ENCODE measurements at regions not wholly inside any gene's neighbourhood (a gene's known extent, or its start where the extent isn't known, plus 50 kb on each side); places are given as distances from the start of the nearest gene placed in this dataset.

DNA sequence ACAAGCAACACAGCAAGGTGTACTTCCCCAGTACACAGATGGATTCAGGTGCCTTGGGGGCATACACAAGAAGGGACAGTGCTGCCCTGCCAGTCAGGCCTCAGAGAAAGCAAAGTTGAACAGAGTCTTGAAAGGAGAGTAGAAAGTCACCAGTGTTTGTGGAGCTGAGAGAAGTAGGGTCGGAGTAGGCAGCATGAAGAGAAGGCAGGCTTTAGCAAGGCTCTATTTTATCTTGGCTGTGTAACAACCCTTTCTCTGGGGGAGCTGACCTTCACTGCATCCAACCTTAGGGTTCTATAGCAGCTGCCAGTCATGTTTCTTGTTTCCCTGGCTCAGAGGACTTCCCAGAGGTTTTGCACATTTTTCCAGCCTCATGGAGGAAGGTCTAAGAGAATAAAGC, 77.4 kb upstream of the BLID start:
- no peak for DNase-seq

DNA sequence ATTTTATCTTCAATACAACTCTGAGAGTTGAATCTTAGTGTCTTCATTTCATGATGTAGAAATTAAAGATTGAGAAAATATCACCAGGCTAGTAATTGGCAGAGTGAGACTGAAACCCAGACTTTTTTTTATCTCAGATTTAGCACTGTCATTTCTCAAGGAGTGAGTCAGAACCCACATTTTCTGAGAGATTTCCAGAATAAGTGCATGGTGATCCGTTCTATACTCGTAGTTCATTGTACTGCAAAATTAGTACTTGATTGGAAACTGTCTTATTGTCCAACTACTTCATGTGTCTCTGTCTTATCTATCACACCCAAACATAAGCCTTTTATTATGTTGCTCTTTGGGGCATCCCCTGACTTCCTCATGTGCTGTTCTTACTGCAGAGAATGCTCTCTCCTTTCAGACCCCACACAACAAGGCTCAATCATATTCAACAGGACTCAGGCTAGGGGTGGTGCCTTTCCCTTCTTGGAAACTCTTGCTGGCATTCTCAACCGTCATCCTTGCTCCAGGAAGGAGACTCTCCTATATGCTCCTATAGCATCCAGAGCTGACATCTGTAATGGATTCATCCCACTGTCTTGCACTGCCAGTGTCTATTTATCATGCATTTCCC, 76.7 kb upstream of the BLID start:
- no peak for DNase-seq

DNA sequence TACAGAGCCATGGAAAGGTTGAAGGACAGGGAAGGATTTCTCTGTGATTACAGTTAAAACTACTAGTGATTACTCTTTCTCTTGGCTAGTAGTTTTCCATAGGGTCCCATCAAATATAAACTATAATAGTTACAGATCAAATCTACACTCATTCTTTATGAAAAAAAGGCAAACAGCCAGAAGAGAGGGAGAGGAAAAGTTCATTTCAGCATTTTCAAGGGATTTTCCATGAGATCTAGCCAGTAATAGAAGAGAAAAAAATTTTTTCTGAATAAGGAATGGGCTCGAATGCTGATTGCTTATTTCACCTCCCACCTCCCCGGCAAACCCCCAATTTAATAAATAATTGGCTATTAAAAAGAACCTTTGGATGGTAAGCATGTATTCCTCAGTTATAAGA, 74.8 kb upstream of the BLID start:
- no peak for DNase-seq

DNA sequence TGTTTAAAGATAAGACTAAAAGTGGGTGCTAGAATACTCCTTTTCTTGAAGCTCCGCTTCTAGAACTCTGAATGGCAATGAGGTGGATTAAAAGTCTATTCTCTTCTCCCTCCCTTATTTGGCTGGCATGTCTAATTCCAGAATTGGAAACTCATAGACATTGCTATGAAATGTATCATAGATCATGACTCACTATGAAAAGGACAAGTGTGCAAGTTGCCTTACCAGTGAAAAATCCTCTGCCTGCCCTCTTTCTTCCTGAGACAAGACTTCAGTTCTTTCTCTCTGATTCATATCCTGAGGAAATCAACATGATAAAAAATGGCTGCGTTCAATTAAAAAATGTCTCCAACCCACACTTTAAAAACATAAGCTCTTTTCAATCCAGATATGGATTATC, 73.2 kb upstream of the BLID start:
- DNase-seq: no peak

DNA sequence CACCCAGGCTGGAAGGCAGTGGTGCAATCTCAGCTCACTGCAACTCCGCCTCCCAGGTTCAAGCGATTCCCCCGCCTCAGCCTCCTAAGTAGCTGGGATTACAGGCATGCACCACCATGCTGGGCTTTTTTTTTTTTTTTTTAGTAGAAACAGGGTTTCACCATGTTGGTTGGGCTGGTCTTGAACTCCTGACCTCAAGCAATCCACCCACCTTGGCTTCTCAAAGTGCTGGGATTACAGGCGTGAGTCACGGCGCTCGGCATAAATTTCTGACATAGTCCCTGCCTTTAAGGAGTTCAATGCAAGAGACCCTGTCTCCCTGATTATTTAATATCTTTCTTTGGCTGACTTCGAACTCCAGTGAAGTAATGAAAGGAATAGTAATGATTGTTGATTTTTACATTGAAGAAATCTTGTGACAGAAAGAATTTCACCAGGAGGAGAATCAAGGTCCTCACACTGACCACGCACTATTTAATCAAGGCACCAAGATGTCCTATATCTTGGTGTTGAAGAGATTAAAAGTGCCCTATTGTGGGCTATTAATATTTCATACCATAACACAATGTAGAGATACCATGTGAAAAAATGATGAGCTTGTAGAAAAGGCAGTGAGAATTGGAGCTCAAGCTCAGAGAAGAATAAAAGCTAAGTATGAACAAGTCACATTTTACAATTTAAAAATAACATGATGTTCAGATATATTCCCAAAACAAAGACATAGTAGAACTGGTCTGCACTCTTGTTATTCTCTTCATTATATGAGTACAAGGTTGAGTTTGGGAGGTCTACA, 71.6 kb upstream of the BLID start:
- DNase-seq: no peak

DNA sequence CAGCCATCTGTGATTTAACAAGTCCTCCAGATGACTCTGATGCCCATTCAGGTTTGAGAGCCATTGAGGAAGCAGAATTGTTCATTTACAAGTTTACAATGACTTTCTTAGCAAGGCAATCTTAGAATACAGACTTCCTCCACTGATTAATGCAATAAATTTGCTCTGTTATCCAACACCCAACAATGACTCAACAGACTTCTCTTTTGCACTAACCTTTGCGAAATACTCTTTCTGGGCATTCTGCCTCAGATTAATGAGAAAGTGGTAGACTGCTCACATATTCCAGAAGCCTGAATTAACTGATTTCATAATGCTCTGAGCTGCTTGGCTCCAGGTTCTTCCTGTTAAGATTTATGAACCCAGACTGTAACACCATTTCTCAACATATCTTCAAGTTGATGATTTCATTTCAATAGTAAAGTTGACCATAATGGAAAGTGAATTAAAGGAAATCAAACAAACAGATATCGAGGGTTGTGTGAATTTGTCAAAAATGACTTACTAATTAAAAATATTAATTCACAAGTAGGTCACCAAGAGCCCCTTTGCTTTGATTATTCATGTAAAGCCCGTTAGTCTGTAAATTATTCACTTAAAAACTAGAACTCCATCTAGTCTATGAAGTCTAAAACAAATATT, 70.5 kb upstream of the BLID start:
- DNase-seq: no peak

DNA sequence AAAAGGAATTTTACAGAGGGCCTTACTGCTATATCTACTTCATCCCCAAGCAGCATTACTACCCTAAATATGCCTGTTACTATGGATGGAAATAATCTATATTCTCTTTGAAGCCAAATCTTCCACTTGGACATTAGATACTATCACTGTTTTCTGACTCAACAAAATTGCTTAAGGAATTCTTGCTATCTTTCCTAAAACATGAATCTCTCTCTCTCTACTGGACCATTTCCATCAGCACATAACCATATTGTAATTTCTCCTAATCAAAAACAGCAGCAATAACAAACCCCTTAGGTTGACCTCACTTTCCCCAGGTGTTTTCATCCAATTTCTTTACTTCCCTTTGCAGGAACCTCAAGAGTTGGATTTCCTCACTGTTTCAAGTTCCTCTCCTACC, 67.9 kb upstream of the BLID start:
- DNase-seq: no peak

DNA sequence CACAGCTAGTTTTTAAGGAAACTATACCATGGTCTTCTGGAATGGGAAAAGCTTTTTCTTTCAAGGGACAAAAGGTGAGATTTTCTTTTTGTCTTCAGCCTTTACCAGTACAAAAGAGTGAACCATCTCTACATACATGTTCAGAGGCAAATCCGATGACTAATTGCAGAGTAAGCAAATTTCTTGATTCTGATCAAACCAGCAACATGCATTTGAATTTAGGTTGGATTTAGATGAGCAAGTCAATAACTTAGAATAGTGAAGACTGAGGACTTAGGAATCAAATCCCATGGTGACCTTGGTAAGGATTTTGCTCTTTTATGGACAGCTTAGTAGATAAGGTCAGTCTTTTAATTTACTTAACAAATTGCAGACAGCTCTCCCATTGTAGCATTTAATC, 65.9 kb upstream of the BLID start:
- DNase-seq: no peak

DNA sequence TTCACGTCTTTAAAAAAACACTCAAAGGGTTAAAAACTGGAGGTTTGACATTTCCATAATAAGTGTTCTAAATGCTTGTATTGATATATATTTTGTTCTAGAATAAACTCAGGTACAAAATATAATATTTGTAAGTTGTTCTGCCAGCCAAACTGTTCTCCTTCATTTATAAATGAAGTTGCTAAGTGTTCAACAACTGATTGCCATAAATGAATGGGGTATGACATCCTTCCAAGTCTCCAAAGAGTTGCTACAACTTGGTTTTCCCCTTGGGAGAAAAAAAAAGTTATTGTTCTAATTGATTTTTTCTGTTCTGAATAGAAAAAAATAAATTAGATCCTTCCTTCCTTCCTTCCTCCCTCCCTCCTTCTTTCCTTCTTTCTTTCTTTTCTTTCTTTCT, 65.4 kb upstream of the BLID start:
- DNase-seq: no peak

DNA sequence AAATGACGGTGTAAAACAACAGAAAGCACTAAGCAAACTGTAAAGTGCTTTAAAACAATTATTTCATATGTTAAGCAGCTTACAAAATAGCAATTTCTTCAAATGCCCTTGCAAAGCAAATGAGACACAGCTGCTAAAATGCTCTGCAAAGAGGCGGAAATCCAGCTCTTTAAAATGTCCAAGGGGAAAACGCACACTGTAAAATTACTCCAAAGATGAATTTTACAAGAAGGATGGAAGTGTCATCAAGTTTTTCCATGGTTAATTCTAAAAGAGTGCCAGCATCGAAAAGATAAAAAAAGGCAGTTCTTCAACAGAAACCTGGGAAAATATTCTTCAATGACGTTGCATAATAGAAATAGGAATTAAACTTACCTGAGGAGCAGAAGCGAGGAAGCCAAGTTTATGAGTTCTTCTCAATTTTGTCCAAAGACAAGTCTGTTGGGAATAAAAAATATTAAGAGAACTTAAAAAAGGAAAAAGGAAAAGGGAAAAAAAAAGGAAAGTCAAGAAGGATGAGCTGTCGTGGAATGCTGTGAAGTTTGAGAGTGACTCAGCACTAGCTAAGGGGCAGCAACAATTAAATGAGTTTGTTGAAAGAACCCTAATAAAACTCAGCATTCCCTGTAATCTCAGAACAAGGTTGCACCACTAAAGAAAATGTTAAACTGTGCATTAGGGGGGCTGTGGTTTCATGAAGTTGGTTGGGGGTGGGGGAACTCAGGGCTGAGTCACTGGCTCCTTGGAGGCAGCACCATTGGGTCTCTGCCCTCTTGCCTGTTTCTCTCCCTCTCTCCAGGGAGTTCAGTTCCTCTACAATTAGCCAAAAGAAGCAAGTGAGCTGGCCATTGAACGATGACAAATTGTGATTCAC, 64.2 kb upstream of the BLID start:
- no peak for DNase-seq

DNA sequence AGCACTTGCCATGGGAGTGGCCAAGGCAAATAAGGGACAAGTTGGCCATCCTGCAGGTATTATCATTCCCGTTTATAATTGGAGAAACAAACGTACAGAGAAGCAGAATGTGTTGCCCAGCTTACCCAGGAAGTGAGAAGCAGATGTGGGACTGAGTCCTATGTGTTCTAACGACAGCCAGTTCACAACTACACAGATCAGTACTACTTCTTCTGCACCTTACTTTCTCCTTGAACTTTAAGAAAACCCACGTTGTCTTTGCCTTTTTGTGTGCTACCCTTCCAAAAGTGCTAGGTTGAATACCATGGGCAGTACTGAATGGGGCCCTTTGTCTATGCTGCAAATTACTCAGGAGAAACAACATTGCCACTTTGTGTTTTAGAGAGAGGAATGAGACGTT, 62.8 kb upstream of the BLID start:
- DNase-seq: no peak

DNA sequence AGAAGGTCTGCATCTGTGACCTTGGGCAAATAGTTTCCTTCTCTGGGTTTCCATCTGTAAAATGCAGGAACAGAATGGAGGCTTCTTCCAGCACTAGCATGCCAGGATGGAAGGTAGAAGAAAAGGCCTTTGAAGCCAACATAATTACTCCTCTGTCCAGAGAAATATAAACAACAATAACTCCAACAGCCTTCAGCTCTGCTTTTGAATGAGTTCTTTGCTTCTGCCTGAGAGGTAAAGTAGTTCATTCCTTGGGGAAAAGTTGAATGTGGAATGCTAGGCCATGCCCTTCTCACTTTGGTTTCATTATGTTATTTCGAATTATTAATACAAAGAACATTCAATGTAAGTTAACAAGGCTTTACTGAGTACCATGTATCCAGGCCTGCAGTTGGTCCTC, 61.2 kb upstream of the BLID start:
- DNase-seq: no peak

DNA sequence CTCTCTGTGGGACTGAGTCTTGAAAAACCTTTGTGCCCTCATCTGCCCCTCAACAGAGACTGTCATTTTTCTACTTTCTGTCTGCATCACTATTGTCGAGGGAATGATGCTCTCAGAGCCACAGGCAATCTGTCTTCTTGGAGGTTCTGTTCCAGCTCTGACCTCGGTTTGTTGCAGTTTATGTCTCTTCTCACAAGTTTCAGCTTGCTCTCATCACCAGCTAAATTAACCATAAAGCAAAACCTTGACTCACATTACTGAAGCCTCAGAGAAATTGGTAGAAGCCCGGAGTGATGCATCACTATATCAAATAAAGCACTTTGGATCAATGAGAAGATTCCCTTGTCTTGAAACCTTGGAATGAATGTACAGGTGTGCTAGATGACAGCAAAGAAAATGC, 60.6 kb upstream of the BLID start:
- no peak for DNase-seq

DNA sequence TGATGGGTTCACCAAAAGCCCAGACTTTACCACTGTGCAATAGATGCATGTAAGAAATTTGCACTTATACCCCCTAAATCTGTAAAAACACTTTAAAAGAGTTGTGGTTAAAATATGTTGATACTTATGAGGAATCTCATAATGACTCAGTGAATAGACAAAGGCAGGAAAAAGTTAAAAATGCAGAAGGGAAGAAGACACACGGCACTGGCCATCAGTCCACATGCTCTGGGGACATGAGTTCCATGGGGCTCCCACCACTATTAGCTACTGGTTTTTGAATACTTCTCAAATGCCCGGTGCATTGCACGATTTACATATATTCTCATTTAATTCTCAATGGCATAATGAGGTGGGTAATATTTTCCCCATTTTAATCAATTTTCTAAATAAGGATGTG, 59.3 kb upstream of the BLID start:
- no peak for DNase-seq

DNA sequence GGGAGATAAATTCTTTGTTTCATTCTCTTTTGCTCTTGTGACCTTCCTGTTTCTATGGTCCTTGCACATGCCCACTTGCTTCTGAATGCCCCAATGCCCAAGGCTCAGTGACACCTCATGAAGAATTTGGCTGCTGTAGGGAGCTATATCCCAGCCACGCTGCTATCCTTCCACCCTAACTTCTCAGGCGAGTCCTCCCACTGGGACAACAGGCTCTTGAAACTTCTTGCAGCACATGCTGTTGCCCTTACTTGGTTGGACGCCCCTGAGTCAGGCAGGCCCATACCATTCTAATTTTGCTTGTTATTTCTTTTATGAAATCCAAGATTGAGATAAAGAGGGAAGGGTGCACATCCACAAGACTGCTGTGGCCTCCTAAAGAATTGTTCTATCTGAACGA, 57.6 kb upstream of the BLID start:
- no peak for DNase-seq

DNA sequence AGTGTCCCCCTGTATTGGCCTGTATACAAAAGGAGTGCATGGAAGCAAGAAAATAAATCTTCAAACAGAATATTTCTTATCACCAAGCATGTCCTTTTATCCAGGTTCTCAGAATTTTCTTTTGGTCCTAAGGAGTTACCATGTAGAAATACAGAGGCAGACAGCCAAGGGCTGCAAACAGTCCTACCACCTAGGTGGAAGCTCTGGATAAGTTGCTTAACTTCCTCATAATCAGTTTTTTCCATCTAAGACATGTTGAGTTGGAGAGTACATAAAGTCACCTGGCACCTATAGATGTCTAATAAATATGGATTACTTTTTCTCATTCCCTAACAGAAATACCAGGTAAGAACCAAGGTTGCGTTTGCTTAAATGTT, 57.0 kb upstream of the BLID start:
- DNase-seq: no peak

DNA sequence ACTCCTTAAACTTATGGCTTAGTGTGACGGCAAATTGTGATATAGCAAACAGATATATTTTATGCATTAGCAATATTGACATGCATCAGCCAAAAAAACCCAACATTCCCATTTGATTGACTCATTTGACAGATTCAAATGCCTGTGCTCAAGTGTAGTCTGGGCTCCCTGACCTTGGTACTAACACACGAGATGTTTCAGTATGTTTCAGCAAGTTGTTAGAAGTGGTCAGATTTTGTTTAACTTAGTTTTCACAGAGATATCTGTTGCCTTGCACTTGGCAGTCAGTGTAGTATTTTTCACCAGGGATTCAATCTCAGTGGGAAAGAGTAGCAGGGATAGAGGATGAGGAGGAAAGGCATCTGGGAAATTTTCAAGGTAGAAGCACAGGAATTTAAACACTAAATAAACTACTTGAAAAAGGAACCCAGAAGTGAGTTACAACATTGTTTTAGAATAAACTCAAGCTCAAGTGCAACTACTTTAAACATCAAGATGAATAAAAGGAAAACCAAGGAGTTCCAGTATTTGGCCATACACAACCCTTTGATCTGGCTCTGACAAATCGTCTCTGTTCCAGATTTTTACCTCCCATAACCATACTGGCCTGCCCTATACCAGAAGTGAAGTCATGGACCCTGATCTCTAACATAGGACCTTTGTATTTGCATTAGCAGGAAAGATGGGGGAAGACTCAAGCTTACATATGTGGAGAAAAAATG, 56.5 kb upstream of the BLID start:
- no peak for DNase-seq

DNA sequence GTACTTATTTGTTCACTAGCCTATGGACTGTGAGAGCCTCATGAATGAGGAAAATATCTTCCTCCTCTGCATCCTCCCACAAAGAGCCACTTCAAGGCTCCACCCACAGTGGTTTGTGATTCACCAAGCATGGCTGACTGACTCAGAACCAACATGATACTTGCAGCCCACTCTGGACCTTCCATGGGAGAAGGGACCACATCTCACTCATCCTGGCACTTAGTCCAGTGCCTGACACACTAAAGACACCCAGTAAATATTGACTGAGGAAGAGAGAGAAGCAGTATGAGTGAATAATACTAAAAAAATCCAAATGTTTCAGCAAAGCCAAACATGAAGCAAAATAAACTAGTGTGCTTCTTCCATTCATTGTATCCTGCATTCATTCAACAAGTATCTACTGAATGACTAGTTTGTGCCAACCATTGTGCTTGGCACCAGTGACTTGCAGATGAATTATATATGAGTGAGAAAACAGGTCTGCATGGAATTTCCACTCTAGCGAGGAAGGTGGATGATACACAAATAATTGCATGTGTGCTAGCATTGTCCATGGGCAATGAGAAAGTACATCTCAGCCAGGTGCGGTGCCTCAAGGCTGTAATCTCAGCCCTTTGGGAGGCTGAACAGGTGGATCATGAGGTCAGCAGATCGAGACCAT, 54.9 kb upstream of the BLID start:
- DNase-seq: no peak

DNA sequence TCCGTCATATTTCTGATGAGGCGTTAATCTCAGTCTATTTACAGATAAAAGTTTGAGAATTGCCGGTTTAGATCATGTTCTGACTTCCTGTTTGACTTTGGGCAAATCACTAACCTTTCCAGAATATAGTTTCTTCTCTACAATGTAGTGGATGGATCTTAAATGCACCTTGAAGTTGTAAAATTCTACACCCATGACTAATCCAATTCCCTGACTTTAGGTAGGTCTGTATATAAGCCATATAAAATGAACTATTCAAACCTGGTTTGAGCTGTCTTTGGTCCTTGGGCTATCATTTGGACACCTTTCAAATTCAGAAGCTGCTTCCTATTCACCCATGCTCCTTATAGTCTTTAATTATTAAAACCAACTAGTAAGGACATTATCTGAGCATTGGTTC, 52.2 kb upstream of the BLID start:
- no peak for DNase-seq

DNA sequence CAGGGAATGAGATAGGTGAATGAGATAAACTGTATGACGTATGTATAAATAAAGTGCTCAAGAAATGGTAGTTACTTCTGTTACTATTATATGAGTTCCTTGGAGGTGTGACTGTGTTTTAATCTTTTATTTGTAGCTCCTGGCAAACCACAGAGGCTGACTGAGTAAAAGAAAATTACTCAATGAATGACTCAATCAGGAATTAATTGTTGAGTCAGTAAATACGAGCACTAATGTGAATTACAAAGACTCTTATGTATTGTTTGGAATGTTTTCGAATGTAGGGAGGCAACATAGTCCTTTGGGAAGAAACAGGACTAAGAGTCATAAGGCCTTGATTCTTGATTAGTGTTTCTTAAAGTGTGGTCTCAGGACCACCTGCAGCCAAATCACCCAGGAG, 51.1 kb upstream of the BLID start:
- DNase-seq: no peak

DNA sequence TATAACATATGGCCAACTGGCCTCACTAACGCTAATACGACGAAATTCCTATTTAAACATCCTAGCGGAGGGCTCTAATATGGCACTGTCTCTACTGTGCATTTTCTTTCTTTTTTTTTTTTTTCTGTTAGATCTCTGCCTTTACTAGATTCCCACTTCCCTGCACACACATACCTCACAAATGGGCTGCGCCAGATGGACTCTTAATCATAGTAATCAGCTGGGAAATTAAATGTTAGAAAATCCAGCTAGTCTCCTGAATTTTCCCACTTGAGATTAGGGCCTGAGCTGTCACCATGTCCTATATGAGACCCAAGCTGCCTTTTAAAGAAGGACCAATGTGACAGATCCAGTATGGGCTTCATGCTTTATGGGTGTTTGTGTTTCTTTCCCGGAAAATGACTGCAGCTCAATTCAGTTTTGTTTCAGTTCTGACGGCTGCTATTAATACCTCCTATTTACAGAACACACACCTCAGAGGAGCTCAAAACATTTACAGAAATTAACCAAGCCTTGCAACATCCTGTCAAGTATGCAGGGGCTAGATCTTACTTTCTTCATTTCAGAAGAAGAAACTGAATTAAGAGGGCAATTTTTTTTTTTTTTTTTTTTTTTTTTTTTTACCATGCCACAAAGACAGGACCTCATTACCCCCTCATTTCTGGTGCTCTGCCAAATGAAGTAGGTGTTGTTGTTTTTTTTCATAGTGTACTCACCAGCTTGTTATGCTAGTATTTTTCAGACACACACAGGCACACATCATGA, 49.8 kb upstream of the BLID start:
- no peak for DNase-seq

Data from activated effector memory CD4-positive, alpha-beta T cell treated with anti-CD3 and anti-CD28 coated beads, Interleukin-2, amount 50 U/mL, for 16 hours (primary cell).